Spleen (tissue), 11 donors: ENCODE measurements at regions not wholly inside any gene's neighbourhood (a gene's known extent, or its start where the extent isn't known, plus 50 kb on each side); places are given as distances from the start of the nearest gene placed in this dataset.

Source experiments
- DNase-seq: peaks from one replicate; pipeline ENCODE4 v3.0.0-alpha.2; 2020
- H3K27ac ChIP-seq, 8 donors: fragments of 200-600 bp; sonication (generic) in 7 of 8; 1 replicate in 4 of 8; 2 replicates in 4 of 8; pipeline versions ENCODE4 v1.5.0 to v1.8.0; 2016 to 2021; ENCODE audit warnings: inconsistent platforms in 4 of 8, mild to moderate bottlenecking in 4 of 8, moderate library complexity in 1 of 8
- H3K27me3 ChIP-seq, 7 donors: fragments of 200-600 bp; sonication (generic) in 6 of 7; replicated peaks in 1 of 7; 1 replicate in 4 of 7; 2 replicates in 3 of 7; pipeline versions ENCODE4 v1.5.0 to v1.8.0; 2016 to 2021; ENCODE audit warnings: inconsistent platforms in 3 of 7, mild to moderate bottlenecking in 1 of 7
- H3K36me3 ChIP-seq, 6 donors: fragments of 200-600 bp; sonication (generic) in 5 of 6; 1 replicate in 4 of 6; 2 replicates in 2 of 6; pipeline versions ENCODE4 v1.5.0 to v1.8.0; 2016 to 2021; ENCODE audit warnings: inconsistent platforms in 2 of 6
- H3K4me1 ChIP-seq, 6 donors: fragments of 200-600 bp; sonication (generic) in 5 of 6; 1 replicate in 3 of 6; 2 replicates in 3 of 6; pipeline versions ENCODE4 v1.5.0 to v1.8.0; 2016 to 2021; ENCODE audit warnings: inconsistent platforms in 3 of 6
- H3K4me3 ChIP-seq, 8 donors: fragments of 200-600 bp; sonication (generic) in 7 of 8; 1 replicate in 4 of 8; 2 replicates in 4 of 8; pipeline versions ENCODE4 v1.5.0 to v1.8.0; 2016 to 2021; ENCODE audit warnings: inconsistent platforms in 4 of 8, mild to moderate bottlenecking in 4 of 8, moderate library complexity in 2 of 8
- H3K9me3 ChIP-seq, 8 donors: fragments of 200-600 bp; sonication (generic) in 7 of 8; 1 replicate in 4 of 8; 2 replicates in 4 of 8; pipeline versions ENCODE4 v1.5.0 to v1.8.0; 2016 to 2021; ENCODE audit warnings: inconsistent platforms in 4 of 8
- POLR2A ChIP-seq, 3 donors: fragments of 450-650 bp; IDR thresholded peaks; one replicate each; pipeline ENCODE4 v1.5.1; 2017; ENCODE audit warnings: antibody characterized with exemption in 3 of 3, mild to moderate bottlenecking in 1 of 3
- POLR2AphosphoS5 ChIP-seq, 3 donors: sonication (generic); formaldehyde crosslinking; IDR thresholded peaks; one replicate each; pipeline ENCODE4 v1.5.1; 2017; ENCODE audit warnings: antibody characterized with exemption in 3 of 3
- WGBS, 5 donors: extraction: QIAGEN DNeasy Blood & Tissue Kit in 3 of 5; methylation state at CpG; one replicate each; pipeline versions ENCODE4 v1.1.5 to v1.1.7; 2013 to 2018; 5-methylcytosine and 5-hydroxymethylcytosine counted together
- intact Hi-C: fragments of 100-400 bp; cut with DNase I; formaldehyde crosslinking; loops from one replicate; pipeline ENCODE4 v1.15.0; 2023; ENCODE audit warnings: low total_unique reads
- TF ChIP-seq, protein P1 (sequence below), 11 experiments: fragments of 200-600 bp in 7 of 11; fragments of 450-650 bp in 4 of 11; sonication (generic) in 4 of 11; IDR thresholded peaks in 8 of 11; conservative IDR thresholded peaks in 3 of 11; 1 replicate in 7 of 11; 2 replicates in 4 of 11; pipeline versions ENCODE4 v1.4.0 to v1.8.0; 2016 to 2021; ENCODE audit warnings: antibody characterized with exemption in 11 of 11, inconsistent platforms in 4 of 11, mild to moderate bottlenecking in 1 of 11
- donor health status: healthy with polysubstance abuse.
- donor health status: DM: no; HTN: no; CAD: no; lungs with moderate emphysema.
- donor health status: DM: no; HTN: no; CAD: no.
- donor health status: Bipolar disorder and iron deficiency.
- donor health status: healthy.
- donor health status: DM: no; HTN: no; CAD: no.
- donor health status: DM: yes; HTN: yes; CAD: no.

DNA sequence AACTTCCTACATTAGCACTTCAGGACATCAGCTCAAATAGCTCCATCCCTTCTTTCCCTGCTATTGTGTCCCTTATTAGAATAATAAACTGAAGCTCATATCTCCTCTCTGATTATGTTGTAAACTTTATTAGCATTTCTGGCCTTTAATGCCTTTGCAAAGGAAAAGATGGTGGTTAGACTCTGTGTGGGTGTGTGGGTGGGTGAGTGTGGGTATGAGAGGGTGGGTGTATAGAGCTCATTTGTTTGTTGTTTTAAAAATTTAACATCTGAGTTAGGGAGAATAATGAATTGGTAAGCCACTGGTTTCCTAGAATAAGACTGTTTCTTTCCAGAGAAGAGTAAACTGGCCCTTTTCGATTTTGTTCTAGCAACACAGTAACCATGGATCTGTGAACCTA is 70.6 kb upstream of the L3MBTL3 start:
- no peak overlapping the region for H3K4me3 ChIP-seq
- H3K4me1 ChIP-seq = no peaks in the 10 kb centered on the region
- H3K36me3 ChIP-seq = no peaks in the 10 kb centered on the region
- H3K9me3 ChIP-seq = no peaks in the 10 kb centered on the region
- DNase-seq = no peak
- TF ChIP-seq POLR2AphosphoS5 (IDR thresholded peaks at IDR 0.05) (no peak), POLR2A (IDR thresholded peaks at IDR 0.05) (no peak)
- TF ChIP-seq, protein P1, sequence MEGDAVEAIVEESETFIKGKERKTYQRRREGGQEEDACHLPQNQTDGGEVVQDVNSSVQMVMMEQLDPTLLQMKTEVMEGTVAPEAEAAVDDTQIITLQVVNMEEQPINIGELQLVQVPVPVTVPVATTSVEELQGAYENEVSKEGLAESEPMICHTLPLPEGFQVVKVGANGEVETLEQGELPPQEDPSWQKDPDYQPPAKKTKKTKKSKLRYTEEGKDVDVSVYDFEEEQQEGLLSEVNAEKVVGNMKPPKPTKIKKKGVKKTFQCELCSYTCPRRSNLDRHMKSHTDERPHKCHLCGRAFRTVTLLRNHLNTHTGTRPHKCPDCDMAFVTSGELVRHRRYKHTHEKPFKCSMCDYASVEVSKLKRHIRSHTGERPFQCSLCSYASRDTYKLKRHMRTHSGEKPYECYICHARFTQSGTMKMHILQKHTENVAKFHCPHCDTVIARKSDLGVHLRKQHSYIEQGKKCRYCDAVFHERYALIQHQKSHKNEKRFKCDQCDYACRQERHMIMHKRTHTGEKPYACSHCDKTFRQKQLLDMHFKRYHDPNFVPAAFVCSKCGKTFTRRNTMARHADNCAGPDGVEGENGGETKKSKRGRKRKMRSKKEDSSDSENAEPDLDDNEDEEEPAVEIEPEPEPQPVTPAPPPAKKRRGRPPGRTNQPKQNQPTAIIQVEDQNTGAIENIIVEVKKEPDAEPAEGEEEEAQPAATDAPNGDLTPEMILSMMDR (IDR thresholded peaks at IDR 0.05 in 8 of 11, conservative IDR thresholded peaks at IDR 0.05 in 3 of 11) = no peak
- 81 to 93% (median 92%) methylated on average over 1 of the region's 1 CpG for WGBS, 5 donors
- intact Hi-C loops = no loop called here
- H3K27ac ChIP-seq = no peak overlapping the region
- H3K27me3 ChIP-seq = no peaks in the 10 kb centered on the region

DNA sequence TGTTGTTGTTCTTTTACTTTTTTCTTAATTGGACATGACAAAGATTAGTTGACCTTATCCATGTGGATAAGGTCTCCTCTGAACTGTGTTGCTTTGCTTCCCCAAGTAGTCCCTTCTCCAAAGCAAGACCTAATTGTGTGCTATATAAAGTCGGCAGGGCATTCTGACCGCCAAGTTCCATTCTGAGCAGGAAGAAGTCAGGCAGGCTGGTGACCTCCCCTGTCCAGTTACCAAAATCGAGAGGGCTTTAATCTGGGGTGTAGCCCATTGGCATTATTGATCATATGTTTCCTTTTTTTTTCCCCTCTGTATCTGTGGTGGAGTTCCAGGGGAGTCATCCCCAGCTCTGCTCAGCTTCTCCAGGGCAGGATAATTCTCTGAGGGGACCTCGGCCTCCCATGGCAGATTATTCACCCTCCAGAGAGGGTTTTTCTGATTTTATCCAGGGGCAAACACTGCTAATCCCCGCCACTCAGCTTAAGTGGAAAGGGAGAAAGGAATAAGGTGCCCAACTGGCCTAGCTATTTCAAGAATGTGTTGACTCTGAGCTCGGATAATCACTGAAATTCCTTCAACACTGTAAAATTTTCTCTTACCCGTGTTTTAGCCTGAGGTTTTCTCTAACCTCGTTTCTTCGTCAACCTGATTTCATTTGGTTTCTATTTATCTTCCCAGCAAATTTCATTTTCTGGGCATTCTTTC is 71.8 kb upstream of the L3MBTL3 start:
- intact Hi-C loops = no loop called here
- no peak for DNase-seq
- Histone ChIP-seq H3K27ac (no peak overlapping the region), H3K9me3 (no peaks in the 10 kb centered on the region), H3K4me3 (no peak overlapping the region), H3K27me3 (no peaks in the 10 kb centered on the region), H3K4me1 (no peaks in the 10 kb centered on the region), H3K36me3 (no peaks in the 10 kb centered on the region)
- TF ChIP-seq POLR2A (IDR thresholded peaks at IDR 0.05) = no peak
- no peak for TF ChIP-seq POLR2AphosphoS5 (IDR thresholded peaks at IDR 0.05)
- TF ChIP-seq, protein P1 (IDR thresholded peaks at IDR 0.05 in 8 of 11, conservative IDR thresholded peaks at IDR 0.05 in 3 of 11) = no peak
- 81 to 88% (median 84%) methylated on average over 9 of the region's 9 CpGs for WGBS, 5 donors

DNA sequence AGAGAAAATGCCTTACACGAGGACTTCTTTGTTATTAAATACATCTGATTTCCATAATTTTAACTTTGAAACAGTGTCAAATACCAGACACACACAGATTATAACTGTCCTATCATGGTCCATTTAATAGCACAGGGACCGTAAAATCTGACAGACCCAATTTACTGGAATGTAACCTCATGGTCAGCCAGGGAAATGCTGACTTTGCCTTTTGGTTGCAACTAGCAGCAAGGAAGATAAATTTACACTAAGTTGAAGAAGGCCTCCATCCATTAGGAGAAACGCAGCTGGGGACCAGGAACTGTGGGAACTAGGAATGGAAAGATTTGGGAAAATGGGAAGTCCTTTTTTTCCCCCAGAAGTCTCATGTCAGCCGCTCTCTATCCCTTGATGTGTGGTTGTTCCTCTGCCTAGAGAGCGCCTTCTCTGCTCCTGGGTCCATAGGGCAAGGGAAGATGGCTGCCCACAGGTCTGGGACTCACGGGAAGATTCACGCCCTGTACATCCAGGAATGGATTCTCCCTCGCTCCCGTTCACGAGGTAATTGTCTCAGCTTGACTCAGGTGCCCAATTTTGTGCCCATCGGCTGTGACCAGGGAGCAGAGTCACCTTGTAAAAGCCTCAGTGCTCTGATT is 74.6 kb upstream of the L3MBTL3 start:
- intact Hi-C loops = no loop called here
- 87 to 95% (median 90%) methylated on average over 11 of the region's 11 CpGs for WGBS, 5 donors

More for the DNA sequence above, 74.6 kb upstream of the L3MBTL3 start:
- Histone ChIP-seq H3K9me3 (no peaks in the 10 kb centered on the region), H3K36me3 (no peaks in the 10 kb centered on the region), H3K27ac (no peak overlapping the region), H3K27me3 (no peaks in the 10 kb centered on the region), H3K4me1 (no peaks in the 10 kb centered on the region), H3K4me3 (no peak overlapping the region)
- no peak for DNase-seq
- TF ChIP-seq, protein P1 (IDR thresholded peaks at IDR 0.05 in 8 of 11, conservative IDR thresholded peaks at IDR 0.05 in 3 of 11) = no peak
- TF ChIP-seq POLR2AphosphoS5 (IDR thresholded peaks at IDR 0.05) (no peak), POLR2A (IDR thresholded peaks at IDR 0.05) (no peak)
